ENCODE measurements at regions not wholly inside any gene's neighbourhood (a gene's known extent, or its start where the extent isn't known, plus 50 kb on each side); places are given as distances from the start of the nearest gene placed in this dataset.

GRCh38 chr4:167893531-167893930, 198.8 kb upstream of the ANXA10 start:
- Histone ChIP-seq H2AFZ (ENCODE audit: low read length) (no peak overlapping the region), H4K8ac (ENCODE audit: extremely low read depth, insufficient read depth, low read length) (no peak overlapping the region), H4K20me1 (replicated peaks in 1 of 2; ENCODE audit: control insufficient read depth in 1 of 2, insufficient read depth in 2 of 2, low read length in 2 of 2) (no peaks in the 10 kb centered on the region), H3K18ac (ENCODE audit: extremely low read depth, low read length) (no peak overlapping the region), H3K14ac (ENCODE audit: insufficient read length) (no peak overlapping the region), H3K9ac (replicated peaks in 1 of 4; ENCODE audit: extremely low read depth in 1 of 4, low read depth in 3 of 4, low read length in 3 of 4) (no peak overlapping the region), H3K79me1 (ENCODE audit: low read depth, low read length) (no peaks in the 10 kb centered on the region), H4K5ac (ENCODE audit: insufficient read length, low read depth, low read length) (no peak overlapping the region), H3K9me3 (ENCODE audit: insufficient read depth in 2 of 2, low read depth in 1 of 2, low read length in 1 of 2) (no peaks in the 10 kb centered on the region), H3K79me2 (ENCODE audit: control insufficient read depth in 1 of 2, insufficient read depth in 2 of 2, low read length in 2 of 2) (no peaks in the 10 kb centered on the region), H2AK5ac (ENCODE audit: low read depth, low read length) (no peak overlapping the region), H3K4me2 (ENCODE audit: insufficient read depth in 1 of 2, low read depth in 2 of 2, low read length in 2 of 2) (no peak overlapping the region), H3K56ac (replicated peaks; ENCODE audit: insufficient read length, low read depth, low read length) (no peak overlapping the region), H3K27ac (ENCODE audit: low read depth, low read length) (no peak overlapping the region), H2BK15ac (ENCODE audit: low read length) (no peak overlapping the region), H3K23ac (ENCODE audit: insufficient read length) (no peak overlapping the region), H2BK20ac (ENCODE audit: low read length) (no peak overlapping the region), H3K23me2 (ENCODE audit: low read depth, low read length) (no peaks in the 10 kb centered on the region), H2BK12ac (ENCODE audit: low read depth, low read length) (no peak overlapping the region), H3K4me1 (replicated peaks in 1 of 4; ENCODE audit: control insufficient read depth in 3 of 4, insufficient read depth in 4 of 4, low read length in 3 of 4) (peaks cover 0 to 5% (median 3%) of the 10 kb centered on the region in 4 experiments; a peak in 4 of 7 replicates), H3K4me3 (ENCODE audit: extremely low read depth in 1 of 4, insufficient read depth in 2 of 4, low read depth in 3 of 4, low read length in 4 of 4) (no peak overlapping the region), H4K91ac (replicated peaks; ENCODE audit: insufficient read length, low read length) (no peak overlapping the region), H2BK5ac (ENCODE audit: low read depth, low read length) (no peak overlapping the region), H3K27me3 (replicated peaks in 1 of 4; ENCODE audit: control insufficient read depth in 3 of 4, extremely low read depth in 1 of 4, insufficient read depth in 3 of 4, low read length in 3 of 4) (no peaks in the 10 kb centered on the region), H3K36me3 (ENCODE audit: control insufficient read depth in 2 of 4, insufficient read depth in 4 of 4, low read length in 3 of 4) (no peaks in the 10 kb centered on the region), H2BK120ac (replicated peaks; ENCODE audit: low read depth, low read length) (no peak overlapping the region), H3K4ac (replicated peaks; ENCODE audit: insufficient read length, low read depth, low read length) (no peak overlapping the region)
- WGBS, 2 experiments (ENCODE audit: extremely low coverage in 1 of 2, insufficient coverage in 1 of 2, insufficient read length in 1 of 2, insufficient replicate concordance in 2 of 2, low coverage in 1 of 2, low lambda C conversion rate in 2 of 2, missing lambda C conversion rate in 1 of 2): 97% methylated on average over 3 of the region's 3 CpGs; no CpG with 5 or more reads in 1 of the 2 experiments
- DNase-seq (ENCODE audit: low read depth in 1 of 2, low spot score in 2 of 2) (no peak), FAIRE-seq (no peak)
- POLR2A ChIA-PET (ENCODE audit: partially characterized antibody): no interaction called here
- no peak for TF ChIP-seq TAF7 (optimal IDR thresholded peaks at IDR 0.05; ENCODE audit: borderline replicate concordance, low read depth, low read length)
- no peak for TF ChIP-seq KDM4A (IDR thresholded peaks at IDR 0.05; ENCODE audit: low read depth, low read length, severe bottlenecking)
- TF ChIP-seq BACH1 (IDR thresholded peaks at IDR 0.05; ENCODE audit: low read length): no peak
- CTCF ChIA-PET (ENCODE audit: partially characterized antibody): no interaction called here
